ENCODE measurements at regions not wholly inside any gene's neighbourhood (a gene's known extent, or its start where the extent isn't known, plus 50 kb on each side); places are given as distances from the start of the nearest gene placed in this dataset.

DNA sequence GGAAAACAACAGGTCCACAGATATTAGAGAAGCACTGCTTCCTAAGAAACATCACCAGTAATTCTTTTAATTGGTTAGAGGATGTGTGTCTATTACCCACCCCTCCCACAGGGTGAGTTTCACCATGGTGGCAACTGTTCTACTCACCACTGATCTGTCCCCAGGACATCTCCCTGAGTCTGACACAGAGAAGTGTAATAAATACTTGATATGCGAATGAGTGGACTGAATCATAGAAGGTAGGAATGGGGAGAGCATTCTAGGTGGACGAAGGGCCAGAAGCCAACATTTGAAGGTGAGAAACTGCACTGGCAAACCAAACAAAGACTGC lies 452.7 kb upstream of the PROK2 start:
- no peak for DNase-seq (ENCODE audit: low spot score)

- DNase-seq (ENCODE audit: low spot score) = peak; percentile 32
These were observed 449.4 kb upstream of the PROK2 start for GRCh38 chr3:72234391-72234790.

GRCh38 chr3:72233571-72233970 lies 448.6 kb upstream of the PROK2 start:
- DNase-seq (ENCODE audit: low spot score) = no peak

GRCh38 chr3:72232777-72233176 lies 447.8 kb upstream of the PROK2 start:
- DNase-seq (ENCODE audit: low spot score) = no peak

DNA sequence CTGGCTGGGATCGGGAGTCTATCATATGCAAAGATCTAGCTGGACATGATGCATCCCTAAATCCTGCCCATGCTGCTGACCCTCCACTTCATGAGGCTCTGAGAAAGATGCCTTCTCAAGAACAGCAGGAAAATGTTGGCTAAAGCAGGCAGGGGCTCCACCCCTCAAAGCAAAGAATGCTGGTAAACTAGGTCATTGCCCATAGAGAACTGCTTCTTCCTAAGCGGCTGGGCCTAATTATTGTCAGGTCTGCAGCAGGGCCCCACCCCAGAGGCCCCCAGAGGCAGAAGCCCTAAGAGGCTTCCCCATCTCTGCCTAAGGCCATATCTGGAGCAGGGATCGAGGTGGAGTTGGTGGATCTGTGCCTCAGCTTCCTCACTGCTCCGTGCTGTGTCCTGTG lies 447.4 kb upstream of the PROK2 start:
- DNase-seq (ENCODE audit: low spot score) = no peak

DNA sequence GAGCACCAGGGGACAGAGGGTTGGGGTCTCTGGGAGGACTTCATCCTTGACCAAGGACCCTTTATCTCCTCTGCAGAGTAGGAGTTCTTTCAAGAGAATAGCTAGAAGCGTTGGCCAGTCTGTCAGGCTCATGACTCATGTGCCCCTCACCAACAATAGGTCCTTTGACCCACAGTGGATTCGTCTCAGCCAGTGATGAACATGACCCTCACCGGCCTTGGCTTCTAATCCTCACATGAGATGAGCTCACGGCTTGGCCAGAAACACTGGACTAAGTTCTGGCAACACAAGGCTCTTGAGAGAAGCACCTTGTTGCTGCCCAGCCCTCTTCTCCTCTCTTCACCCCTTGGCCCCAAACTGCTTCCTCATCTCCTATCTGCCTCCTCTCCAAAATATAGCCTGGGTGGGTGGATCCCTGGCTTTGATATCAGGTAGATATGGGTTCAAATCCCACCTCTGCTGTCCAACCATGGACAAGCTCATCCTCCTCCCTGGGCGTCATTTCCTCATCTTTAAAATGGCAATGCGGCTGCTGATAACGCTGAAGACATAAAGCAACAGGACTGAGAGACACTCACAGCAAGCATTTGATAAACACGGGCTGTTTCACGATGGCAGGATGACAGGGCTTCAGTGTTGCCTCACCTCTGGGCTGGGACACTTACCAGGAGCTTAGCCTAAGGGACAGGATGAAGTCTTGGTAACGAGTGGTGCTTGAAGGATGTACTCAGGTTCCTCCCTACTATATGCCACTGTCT lies 446.7 kb upstream of the PROK2 start:
- peak; percentile 95 for DNase-seq (ENCODE audit: low spot score)

GRCh38 chr3:72230774-72231379 lies 445.9 kb upstream of the PROK2 start:
- DNase-seq (ENCODE audit: low spot score) = no peak

DNA sequence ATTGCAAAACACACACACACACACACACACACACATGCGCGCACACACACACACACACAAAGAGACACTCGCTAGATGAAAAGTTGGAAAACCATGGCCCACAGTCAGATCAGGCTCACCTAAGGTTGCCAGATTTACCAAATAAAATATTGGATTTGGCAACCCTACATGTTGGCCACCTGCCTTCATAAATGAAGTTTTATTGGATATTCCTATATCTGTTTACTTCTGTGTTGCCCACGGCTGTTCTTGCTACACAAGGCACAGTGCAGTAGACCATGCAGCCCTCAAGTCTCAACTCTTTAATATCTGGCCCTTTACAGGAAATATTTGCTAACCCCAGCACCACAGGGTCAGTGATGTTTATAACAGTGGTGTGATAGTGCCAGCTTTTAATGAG lies 445.0 kb upstream of the PROK2 start:
- no peak for DNase-seq (ENCODE audit: low spot score)

GRCh38 chr3:72227486-72228070 lies 442.6 kb upstream of the PROK2 start:
- no peak for DNase-seq (ENCODE audit: low spot score)

GRCh38 chr3:72224804-72225509 lies 440.0 kb upstream of the PROK2 start:
- DNase-seq (ENCODE audit: low spot score) = no peak

DNA sequence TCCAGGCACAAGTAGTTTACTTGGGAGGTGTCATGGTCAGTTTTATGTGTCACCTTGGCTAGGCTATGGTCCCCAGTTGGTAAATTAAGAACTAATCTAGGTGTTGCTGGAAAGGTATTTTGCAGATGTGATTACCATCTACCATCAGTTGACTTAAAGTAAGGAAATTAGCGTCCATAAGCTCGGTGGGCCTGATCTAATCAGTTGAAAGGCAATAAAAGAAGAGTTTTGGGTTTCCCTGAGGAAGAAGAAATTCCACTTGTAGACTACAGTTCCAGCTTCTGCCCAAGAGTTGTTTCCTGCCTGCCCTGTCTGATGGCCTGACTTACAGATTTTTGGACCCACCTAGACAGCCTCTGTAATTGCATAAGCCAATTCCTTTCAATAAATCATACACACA lies 438.7 kb upstream of the PROK2 start:
- DNase-seq (ENCODE audit: low spot score) = no peak

GRCh38 chr3:72223116-72223515 lies 438.2 kb upstream of the PROK2 start:
- no peak for DNase-seq (ENCODE audit: low spot score)

GRCh38 chr3:72222410-72222809 lies 437.5 kb upstream of the PROK2 start:
- DNase-seq (ENCODE audit: low spot score) = no peak

GRCh38 chr3:72220946-72221345 lies 436.0 kb upstream of the PROK2 start:
- DNase-seq (ENCODE audit: low spot score) = no peak

- no peak for DNase-seq (ENCODE audit: low spot score)
These were observed 434.8 kb upstream of the PROK2 start for GRCh38 chr3:72219752-72220151.

GRCh38 chr3:72217570-72217969 lies 432.6 kb upstream of the PROK2 start:
- DNase-seq (ENCODE audit: low spot score) = no peak

DNA sequence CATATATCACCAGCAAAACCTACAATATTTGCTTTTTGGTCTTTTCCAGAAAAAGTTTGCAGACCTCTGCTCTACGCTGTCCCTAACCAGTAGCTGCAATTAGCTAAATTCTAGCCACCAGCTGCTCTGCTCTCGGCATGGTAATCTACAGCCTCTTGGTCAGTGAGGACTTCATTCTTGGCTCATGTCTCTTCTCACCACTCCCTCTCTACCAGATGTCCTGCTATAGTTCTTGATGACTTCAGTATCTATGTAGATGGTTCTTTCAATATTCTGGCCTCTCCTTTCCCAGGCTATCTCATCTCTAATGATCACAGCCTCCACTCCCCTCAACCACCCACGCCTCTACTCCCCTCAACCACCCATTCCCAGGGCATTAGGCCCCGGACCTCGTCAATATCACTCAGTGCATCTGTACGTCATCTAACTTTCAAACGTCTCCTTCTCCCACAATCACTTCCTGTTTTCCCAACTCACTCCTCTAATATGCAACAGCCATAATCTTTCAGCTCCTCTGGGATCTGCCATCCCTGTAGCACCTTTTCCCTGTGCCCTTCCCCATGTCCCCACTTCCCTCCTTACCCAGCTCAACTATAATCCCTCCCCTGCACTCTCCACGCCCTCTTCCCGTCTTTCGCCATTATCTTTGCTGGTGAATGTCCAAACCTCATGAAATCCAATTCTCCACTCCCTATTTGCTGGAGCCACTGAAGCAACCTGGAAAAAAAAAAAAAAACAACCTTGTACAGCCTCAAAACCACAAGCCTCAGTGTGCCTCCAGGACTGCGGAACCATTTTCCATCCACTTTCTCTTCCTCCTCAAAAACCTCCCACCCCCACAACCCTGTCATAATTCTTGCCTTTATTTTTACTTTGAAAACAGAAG lies 429.4 kb upstream of the PROK2 start:
- DNase-seq (ENCODE audit: low spot score) = no peak

GRCh38 chr3:72213296-72214065 lies 428.5 kb upstream of the PROK2 start:
- no peak for DNase-seq (ENCODE audit: low spot score)

DNA sequence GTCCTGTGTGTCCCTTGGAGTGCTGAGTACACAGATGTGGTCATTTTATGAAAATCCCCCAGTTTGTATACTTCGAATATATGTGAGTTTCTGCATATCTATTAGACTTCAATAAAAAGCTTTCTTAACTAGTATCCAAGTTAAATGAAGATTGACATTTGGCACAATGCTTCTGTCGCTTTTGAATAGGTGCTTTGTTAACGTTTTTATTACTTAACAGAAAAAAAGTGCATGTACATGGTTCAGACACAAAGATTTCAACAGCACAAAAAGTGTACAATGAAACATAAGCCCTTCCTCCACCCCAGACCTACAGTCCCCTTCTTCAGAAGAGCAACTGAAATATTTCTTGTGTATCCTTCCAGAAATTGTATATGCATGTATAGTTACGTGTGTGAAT lies 427.4 kb upstream of the PROK2 start:
- no peak for DNase-seq (ENCODE audit: low spot score)

GRCh38 chr3:72210261-72210660 lies 425.3 kb upstream of the PROK2 start:
- no peak for DNase-seq (ENCODE audit: low spot score)

GRCh38 chr3:72205297-72205826 lies 420.4 kb upstream of the PROK2 start:
- DNase-seq (ENCODE audit: low spot score) = no peak

Measured in pons (tissue), 1 donor.